DND-41 (cell line): ENCODE measurements at regions not wholly inside any gene's neighbourhood (a gene's known extent, or its start where the extent isn't known, plus 50 kb on each side); places are given as distances from the start of the nearest gene placed in this dataset.

Source experiments
- ATAC-seq: fragments of 200-7000 bp; cut with Tn5 transposase; 3 replicates; pipeline ENCODE4 v1.9.1; 2021; ENCODE audit warnings: low read depth; ENCODE audit not compliant: insufficient read depth
- DNase-seq: peaks from one replicate; pipeline ENCODE4 v3.0.0-alpha.2; 2020
- H2AFZ ChIP-seq: 2 replicates; pipeline ENCODE4 v1.6.0; 2012; ENCODE audit warnings: low read depth, low read length
- H3K27ac ChIP-seq: 2 replicates; pipeline ENCODE4 v1.5.1; 2012; ENCODE audit warnings: low read length, inconsistent platforms
- H3K27me3 ChIP-seq: fragments of 200-600 bp; sonication (generic); 2 replicates; pipeline ENCODE4 v1.6.0; 2012; ENCODE audit warnings: low read length, mild to moderate bottlenecking, inconsistent platforms; ENCODE audit not compliant: insufficient read depth, poor library complexity
- H3K36me3 ChIP-seq: 2 replicates; pipeline ENCODE4 v1.5.1; 2012; ENCODE audit warnings: low read length, inconsistent platforms; ENCODE audit not compliant: insufficient read depth
- H3K4me1 ChIP-seq: 2 replicates; pipeline ENCODE4 v1.5.1; 2012; ENCODE audit warnings: mild to moderate bottlenecking, low read length; ENCODE audit not compliant: insufficient read depth
- H3K4me2 ChIP-seq: 2 replicates; pipeline ENCODE4 v1.6.0; 2012; ENCODE audit warnings: mild to moderate bottlenecking, moderate library complexity, low read length, inconsistent platforms; ENCODE audit not compliant: insufficient read depth
- H3K4me3 ChIP-seq, 2 experiments: fragments of 200-600 bp in 1 of 2; shearing (Covaris generic) in 1 of 2; 2 replicates each; pipeline ENCODE4 v1.5.1; 2012 to 2016; ENCODE audit warnings: inconsistent platforms in 2 of 2, low read length in 2 of 2, mild to moderate bottlenecking in 2 of 2, low read depth in 1 of 2, moderate library complexity in 1 of 2
- H3K79me2 ChIP-seq: 2 replicates; pipeline ENCODE4 v1.6.0; 2012; ENCODE audit warnings: low read length, inconsistent platforms; ENCODE audit not compliant: insufficient read depth
- H3K9ac ChIP-seq: 2 replicates; pipeline ENCODE4 v1.6.0; 2012; ENCODE audit warnings: low read depth, mild to moderate bottlenecking, inconsistent platforms, low read length, moderate library complexity
- H3K9me3 ChIP-seq: 2 replicates; pipeline ENCODE4 v1.5.1; 2012; ENCODE audit warnings: low read length, moderate library complexity, mild to moderate bottlenecking, inconsistent platforms; ENCODE audit not compliant: insufficient read depth, severe bottlenecking
- H4K20me1 ChIP-seq: 2 replicates; pipeline ENCODE4 v1.6.0; 2012; ENCODE audit warnings: low read length; ENCODE audit not compliant: insufficient read depth
- EZH2 ChIP-seq: IDR thresholded peaks from 3 replicates; pipeline ENCODE4 v1.6.1; 2012; ENCODE audit warnings: borderline replicate concordance, low read depth, mild to moderate bottlenecking, moderate library complexity, low read length, inconsistent platforms; ENCODE audit not compliant: severe bottlenecking
- TF ChIP-seq, protein P1 (sequence below): IDR thresholded peaks from 2 replicates; pipeline ENCODE4 v1.5.1; 2012; ENCODE audit warnings: borderline replicate concordance, low read length, moderate library complexity, mild to moderate bottlenecking; ENCODE audit not compliant: poor library complexity, severe bottlenecking; ENCODE audit errors: extremely low read depth

GRCh38 chr15:20665653-20666052 lies 124.1 kb upstream of the GOLGA6L6 start:
- Histone ChIP-seq H3K36me3 (no peaks in the 10 kb centered on the region), H3K4me3 (no peak overlapping the region), H3K4me2 (no peak overlapping the region), H3K9me3 (no peaks in the 10 kb centered on the region), H4K20me1 (no peaks in the 10 kb centered on the region), H3K4me1 (no peaks in the 10 kb centered on the region), H2AFZ (no peak overlapping the region), H3K79me2 (no peaks in the 10 kb centered on the region), H3K27ac (no peak overlapping the region), H3K9ac (no peak overlapping the region), H3K27me3 (no peaks in the 10 kb centered on the region)
- no peak for DNase-seq
- no peak for ATAC-seq
- TF ChIP-seq, protein P1, sequence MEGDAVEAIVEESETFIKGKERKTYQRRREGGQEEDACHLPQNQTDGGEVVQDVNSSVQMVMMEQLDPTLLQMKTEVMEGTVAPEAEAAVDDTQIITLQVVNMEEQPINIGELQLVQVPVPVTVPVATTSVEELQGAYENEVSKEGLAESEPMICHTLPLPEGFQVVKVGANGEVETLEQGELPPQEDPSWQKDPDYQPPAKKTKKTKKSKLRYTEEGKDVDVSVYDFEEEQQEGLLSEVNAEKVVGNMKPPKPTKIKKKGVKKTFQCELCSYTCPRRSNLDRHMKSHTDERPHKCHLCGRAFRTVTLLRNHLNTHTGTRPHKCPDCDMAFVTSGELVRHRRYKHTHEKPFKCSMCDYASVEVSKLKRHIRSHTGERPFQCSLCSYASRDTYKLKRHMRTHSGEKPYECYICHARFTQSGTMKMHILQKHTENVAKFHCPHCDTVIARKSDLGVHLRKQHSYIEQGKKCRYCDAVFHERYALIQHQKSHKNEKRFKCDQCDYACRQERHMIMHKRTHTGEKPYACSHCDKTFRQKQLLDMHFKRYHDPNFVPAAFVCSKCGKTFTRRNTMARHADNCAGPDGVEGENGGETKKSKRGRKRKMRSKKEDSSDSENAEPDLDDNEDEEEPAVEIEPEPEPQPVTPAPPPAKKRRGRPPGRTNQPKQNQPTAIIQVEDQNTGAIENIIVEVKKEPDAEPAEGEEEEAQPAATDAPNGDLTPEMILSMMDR, result no peak
- TF ChIP-seq EZH2, result no peak

DNA sequence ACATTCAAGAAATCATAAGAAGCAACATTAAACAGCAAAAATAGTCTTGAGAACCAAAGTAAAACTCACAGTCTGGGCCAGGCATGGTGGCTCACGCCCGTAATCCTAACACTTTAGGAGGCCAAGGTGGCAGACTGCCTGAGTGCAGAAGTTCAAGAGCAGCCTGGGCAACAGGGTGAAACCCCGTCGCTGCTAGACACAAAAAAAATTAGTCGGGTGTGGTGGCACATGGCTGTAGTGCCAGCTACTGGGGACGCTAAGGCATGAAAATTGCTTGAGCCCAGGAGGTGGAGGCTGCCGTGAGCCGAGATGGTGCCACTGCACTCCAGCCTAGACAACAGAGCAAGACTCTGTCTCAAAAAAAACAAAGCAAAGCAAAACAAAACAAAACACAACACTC lies 117.7 kb upstream of the GOLGA6L6 start:
- Histone ChIP-seq H3K27ac (no peak overlapping the region), H3K36me3 (no peaks in the 10 kb centered on the region), H3K4me2 (no peak overlapping the region), H3K9me3 (no peaks in the 10 kb centered on the region), H3K4me1 (no peaks in the 10 kb centered on the region), H3K4me3 (no peak overlapping the region), H2AFZ (no peak overlapping the region), H4K20me1 (no peaks in the 10 kb centered on the region), H3K9ac (no peak overlapping the region), H3K79me2 (no peaks in the 10 kb centered on the region), H3K27me3 (no peaks in the 10 kb centered on the region)
- DNase-seq (no peak), ATAC-seq (no peak)
- TF ChIP-seq, protein P1, result no peak
- no peak for TF ChIP-seq EZH2

DNA sequence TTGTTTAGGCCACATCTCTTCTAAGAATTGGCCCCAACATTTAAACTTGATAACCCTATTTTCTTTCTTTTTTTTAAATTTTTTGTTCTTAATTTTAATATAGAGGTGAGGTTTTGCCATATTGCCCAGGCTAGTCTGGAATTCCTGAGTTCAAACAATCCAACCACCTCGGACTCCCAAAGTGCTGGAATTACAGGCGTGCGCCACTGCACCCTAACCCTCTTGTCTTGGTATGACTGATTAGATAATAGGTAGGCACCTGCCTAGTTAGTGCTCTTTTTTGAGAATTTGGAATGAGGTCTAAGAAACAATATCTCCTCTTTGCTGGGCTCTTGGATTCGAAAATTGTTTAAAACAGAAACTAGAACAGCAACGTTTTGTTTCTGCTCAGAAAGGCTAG lies 116.4 kb upstream of the GOLGA6L6 start:
- Histone ChIP-seq H3K27ac (no peak overlapping the region), H3K9ac (no peak overlapping the region), H4K20me1 (no peaks in the 10 kb centered on the region), H3K4me3 (no peak overlapping the region), H3K79me2 (no peaks in the 10 kb centered on the region), H2AFZ (no peak overlapping the region), H3K9me3 (no peaks in the 10 kb centered on the region), H3K4me1 (no peaks in the 10 kb centered on the region), H3K4me2 (no peak overlapping the region), H3K27me3 (no peaks in the 10 kb centered on the region), H3K36me3 (no peaks in the 10 kb centered on the region)
- DNase-seq (no peak), ATAC-seq (no peak)
- TF ChIP-seq, protein P1, result no peak
- no peak for TF ChIP-seq EZH2

GRCh38 chr15:20657084-20657483 lies 115.5 kb upstream of the GOLGA6L6 start:
- no peak for TF ChIP-seq EZH2
- TF ChIP-seq, protein P1, result no peak
- H3K36me3 ChIP-seq, result no peaks in the 10 kb centered on the region
- no peak overlapping the region for H3K9ac ChIP-seq
- no peak overlapping the region for H3K27ac ChIP-seq
- no peaks in the 10 kb centered on the region for H3K4me1 ChIP-seq
- ATAC-seq (no peak), DNase-seq (no peak)
- H2AFZ ChIP-seq, result no peak overlapping the region
- H3K4me2 ChIP-seq, result no peak overlapping the region
- H4K20me1 ChIP-seq, result no peaks in the 10 kb centered on the region
- H3K79me2 ChIP-seq, result no peaks in the 10 kb centered on the region
- H3K4me3 ChIP-seq, result no peak overlapping the region
- no peaks in the 10 kb centered on the region for H3K27me3 ChIP-seq
- no peaks in the 10 kb centered on the region for H3K9me3 ChIP-seq
